ENCODE measurements at regions not wholly inside any gene's neighbourhood (a gene's known extent, or its start where the extent isn't known, plus 50 kb on each side); places are given as distances from the start of the nearest gene placed in this dataset.

- peaks cover 7% of the 10 kb centered on the region for H3K4me1 ChIP-seq (ENCODE audit: control insufficient read depth, insufficient read depth, low read length)
- H3K27me3 ChIP-seq (ENCODE audit: control insufficient read depth, insufficient read depth, low read length): no peaks in the 10 kb centered on the region
- H3K9ac ChIP-seq (ENCODE audit: low read length): no peak overlapping the region
- H3K36me3 ChIP-seq (ENCODE audit: control insufficient read depth, insufficient read depth, low read length): no peaks in the 10 kb centered on the region
- H3K27ac ChIP-seq (ENCODE audit: low read depth, low read length): peak overlapping the region; percentile 92
- peak overlapping the region; percentile 50 for H3K4me3 ChIP-seq (ENCODE audit: low read length)
Measured at GRCh38 chr16:85535352-85536072, 77.6 kb upstream of the GSE1 start.

GRCh38 chr16:85536073-85536410 lies 77.1 kb upstream of the GSE1 start:
- Histone ChIP-seq H3K4me1 (ENCODE audit: control insufficient read depth, insufficient read depth, low read length) (peaks cover 7% of the 10 kb centered on the region), H3K4me3 (ENCODE audit: low read length) (peak overlapping the region; percentile 14), H3K9ac (ENCODE audit: low read length) (no peak overlapping the region), H3K27ac (ENCODE audit: low read depth, low read length) (peak overlapping the region; percentile 92), H3K27me3 (ENCODE audit: control insufficient read depth, insufficient read depth, low read length) (no peaks in the 10 kb centered on the region), H3K36me3 (ENCODE audit: control insufficient read depth, insufficient read depth, low read length) (no peaks in the 10 kb centered on the region)

- no peak overlapping the region for H3K9ac ChIP-seq (ENCODE audit: low read length)
- H3K36me3 ChIP-seq (ENCODE audit: control insufficient read depth, insufficient read depth, low read length): no peaks in the 10 kb centered on the region
- peaks cover 10% of the 10 kb centered on the region for H3K4me1 ChIP-seq (ENCODE audit: control insufficient read depth, insufficient read depth, low read length)
- H3K27ac ChIP-seq (ENCODE audit: low read depth, low read length): peak overlapping the region; percentile 92
- H3K27me3 ChIP-seq (ENCODE audit: control insufficient read depth, insufficient read depth, low read length): no peaks in the 10 kb centered on the region
- peak overlapping the region; percentile 14 for H3K4me3 ChIP-seq (ENCODE audit: low read length)
Measured at GRCh38 chr16:85536411-85537330, 76.5 kb upstream of the GSE1 start.

GRCh38 chr16:85537331-85537788 lies 75.8 kb upstream of the GSE1 start:
- no peak overlapping the region for H3K9ac ChIP-seq (ENCODE audit: low read length)
- H3K36me3 ChIP-seq (ENCODE audit: control insufficient read depth, insufficient read depth, low read length): no peaks in the 10 kb centered on the region
- H3K27ac ChIP-seq (ENCODE audit: low read depth, low read length): peak overlapping the region; percentile 92
- H3K4me3 ChIP-seq (ENCODE audit: low read length): no peak overlapping the region
- peaks cover 17% of the 10 kb centered on the region for H3K4me1 ChIP-seq (ENCODE audit: control insufficient read depth, insufficient read depth, low read length)
- no peaks in the 10 kb centered on the region for H3K27me3 ChIP-seq (ENCODE audit: control insufficient read depth, insufficient read depth, low read length)

GRCh38 chr16:85537795-85538401 lies 75.2 kb upstream of the GSE1 start:
- H3K9ac ChIP-seq (ENCODE audit: low read length): no peak overlapping the region
- peaks cover 17% of the 10 kb centered on the region for H3K4me1 ChIP-seq (ENCODE audit: control insufficient read depth, insufficient read depth, low read length)
- H3K36me3 ChIP-seq (ENCODE audit: control insufficient read depth, insufficient read depth, low read length): no peaks in the 10 kb centered on the region
- H3K27ac ChIP-seq (ENCODE audit: low read depth, low read length): peak overlapping the region; percentile 92
- no peaks in the 10 kb centered on the region for H3K27me3 ChIP-seq (ENCODE audit: control insufficient read depth, insufficient read depth, low read length)
- H3K4me3 ChIP-seq (ENCODE audit: low read length): no peak overlapping the region

- peaks cover 17% of the 10 kb centered on the region for H3K4me1 ChIP-seq (ENCODE audit: control insufficient read depth, insufficient read depth, low read length)
Measured at GRCh38 chr16:85539084-85539483, 74.0 kb upstream of the GSE1 start.

GRCh38 chr16:85539629-85540291 lies 73.4 kb upstream of the GSE1 start:
- Histone ChIP-seq H3K4me3 (ENCODE audit: low read length) (no peak overlapping the region), H3K9ac (ENCODE audit: low read length) (no peak overlapping the region), H3K27ac (ENCODE audit: low read depth, low read length) (no peak overlapping the region), H3K36me3 (ENCODE audit: control insufficient read depth, insufficient read depth, low read length) (no peaks in the 10 kb centered on the region), H3K27me3 (ENCODE audit: control insufficient read depth, insufficient read depth, low read length) (no peaks in the 10 kb centered on the region), H3K4me1 (ENCODE audit: control insufficient read depth, insufficient read depth, low read length) (peaks cover 17% of the 10 kb centered on the region)

More at GRCh38 chr16:85539084-85539483, 74.0 kb upstream of the GSE1 start:
- Histone ChIP-seq H3K4me3 (ENCODE audit: low read length) (no peak overlapping the region), H3K9ac (ENCODE audit: low read length) (no peak overlapping the region), H3K27me3 (ENCODE audit: control insufficient read depth, insufficient read depth, low read length) (no peaks in the 10 kb centered on the region), H3K36me3 (ENCODE audit: control insufficient read depth, insufficient read depth, low read length) (no peaks in the 10 kb centered on the region), H3K27ac (ENCODE audit: low read depth, low read length) (no peak overlapping the region)

GRCh38 chr16:85541181-85541580 lies 71.9 kb upstream of the GSE1 start:
- Histone ChIP-seq H3K9ac (ENCODE audit: low read length) (no peak overlapping the region), H3K4me3 (ENCODE audit: low read length) (no peak overlapping the region), H3K36me3 (ENCODE audit: control insufficient read depth, insufficient read depth, low read length) (no peaks in the 10 kb centered on the region), H3K27me3 (ENCODE audit: control insufficient read depth, insufficient read depth, low read length) (no peaks in the 10 kb centered on the region), H3K4me1 (ENCODE audit: control insufficient read depth, insufficient read depth, low read length) (peaks cover 12% of the 10 kb centered on the region), H3K27ac (ENCODE audit: low read depth, low read length) (peak overlapping the region; percentile 60)

- Histone ChIP-seq H3K9ac (ENCODE audit: low read length) (no peak overlapping the region), H3K36me3 (ENCODE audit: control insufficient read depth, insufficient read depth, low read length) (no peaks in the 10 kb centered on the region), H3K4me1 (ENCODE audit: control insufficient read depth, insufficient read depth, low read length) (peaks cover 10% of the 10 kb centered on the region), H3K27me3 (ENCODE audit: control insufficient read depth, insufficient read depth, low read length) (no peaks in the 10 kb centered on the region), H3K4me3 (ENCODE audit: low read length) (no peak overlapping the region), H3K27ac (ENCODE audit: low read depth, low read length) (peak overlapping the region; percentile 60)
Measured at GRCh38 chr16:85541619-85541979, 71.5 kb upstream of the GSE1 start.

- Histone ChIP-seq H3K36me3 (ENCODE audit: control insufficient read depth, insufficient read depth, low read length) (no peaks in the 10 kb centered on the region), H3K27ac (ENCODE audit: low read depth, low read length) (peak overlapping the region; percentile 60), H3K4me3 (ENCODE audit: low read length) (no peak overlapping the region), H3K9ac (ENCODE audit: low read length) (no peak overlapping the region), H3K4me1 (ENCODE audit: control insufficient read depth, insufficient read depth, low read length) (peaks cover 10% of the 10 kb centered on the region), H3K27me3 (ENCODE audit: control insufficient read depth, insufficient read depth, low read length) (no peaks in the 10 kb centered on the region)
Measured at GRCh38 chr16:85541980-85542900, 70.9 kb upstream of the GSE1 start.

- no peaks in the 10 kb centered on the region for H3K27me3 ChIP-seq (ENCODE audit: control insufficient read depth, insufficient read depth, low read length)
- H3K36me3 ChIP-seq (ENCODE audit: control insufficient read depth, insufficient read depth, low read length): no peaks in the 10 kb centered on the region
- no peak overlapping the region for H3K27ac ChIP-seq (ENCODE audit: low read depth, low read length)
- H3K4me3 ChIP-seq (ENCODE audit: low read length): no peak overlapping the region
- peaks cover 10% of the 10 kb centered on the region for H3K4me1 ChIP-seq (ENCODE audit: control insufficient read depth, insufficient read depth, low read length)
- H3K9ac ChIP-seq (ENCODE audit: low read length): no peak overlapping the region
Measured at GRCh38 chr16:85543536-85543935, 69.6 kb upstream of the GSE1 start.
